Colon (tissue), 2 donors: ENCODE measurements at regions not wholly inside any gene's neighbourhood (a gene's known extent, or its start where the extent isn't known, plus 50 kb on each side); places are given as distances from the start of the nearest gene placed in this dataset.

ENCODE experiments used
- FAIRE-seq: peaks from 2 replicates; lab custom pipeline; 2012; peaks lifted over from hg19 to GRCh38; lab: Jason Lieb, UNC
- donor health status: control.
- donor health status: control.

GRCh38 chr5:126338635-126339034 lies 84.6 kb upstream of the GRAMD2B start:
- FAIRE-seq: no peak

DNA sequence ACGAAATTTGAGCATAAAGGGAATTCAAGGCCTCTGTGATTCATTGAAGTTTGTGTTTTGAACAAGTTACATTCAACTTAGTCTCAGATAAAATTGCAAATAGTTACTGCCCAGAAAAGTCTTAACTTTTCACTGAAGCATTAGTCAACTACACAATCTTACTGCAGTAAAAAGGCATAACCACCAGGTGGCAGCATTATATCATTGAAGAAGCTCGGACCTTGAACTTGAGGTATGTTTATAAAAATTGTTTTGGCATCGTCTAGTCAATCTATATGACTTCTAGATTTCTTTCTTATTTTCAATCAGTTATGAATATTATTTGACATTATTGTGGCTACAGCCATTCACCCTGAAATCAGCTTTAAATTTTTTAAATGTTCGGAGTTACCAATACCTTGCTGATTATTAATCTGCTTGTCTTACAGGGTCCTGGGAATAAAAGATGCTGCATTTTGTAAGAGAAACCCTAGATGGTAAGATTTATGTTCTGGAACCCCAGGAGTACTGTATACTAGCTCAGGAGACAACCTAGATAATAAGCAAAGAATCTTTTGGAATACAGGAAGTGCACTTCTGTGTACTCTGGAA lies 83.9 kb upstream of the GRAMD2B start:
- FAIRE-seq: peak; percentile 93

DNA sequence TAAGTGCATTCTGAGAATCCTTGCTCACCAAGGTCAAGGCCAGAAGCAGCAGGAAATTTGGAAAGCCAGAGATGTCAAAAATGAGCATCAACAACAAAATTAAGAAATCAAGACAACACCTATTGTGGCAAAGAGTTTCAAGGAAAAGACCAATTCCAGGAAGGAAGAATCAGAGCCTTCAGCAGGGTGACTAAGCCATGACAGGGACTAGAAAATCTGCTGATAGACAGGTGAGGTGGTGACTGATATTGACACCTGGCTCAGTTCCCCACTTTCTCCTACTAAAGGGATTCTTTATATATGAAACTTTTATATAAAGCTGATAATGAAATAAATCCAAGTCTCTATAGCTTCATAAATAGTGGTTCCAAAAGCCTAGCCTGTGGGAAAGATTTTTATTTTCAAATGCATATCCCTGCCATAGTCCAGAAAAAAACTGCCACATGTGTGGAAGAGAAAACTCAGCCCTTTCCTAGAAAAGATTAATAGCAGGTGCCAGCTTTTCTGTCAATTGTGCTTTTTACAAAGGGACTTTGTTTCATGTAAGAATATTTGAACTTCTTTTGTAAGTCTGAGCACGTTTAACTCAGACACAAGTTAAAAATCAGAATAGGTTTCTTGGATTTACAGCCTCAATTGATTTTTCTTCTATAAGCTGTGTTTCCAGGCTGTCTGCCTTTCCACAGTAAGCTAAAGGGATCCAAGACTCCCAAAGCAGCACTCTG lies 81.1 kb upstream of the GRAMD2B start:
- no peak for FAIRE-seq

GRCh38 chr5:126348855-126349635 lies 74.2 kb upstream of the GRAMD2B start:
- FAIRE-seq: no peak

GRCh38 chr5:126351153-126351552 lies 72.1 kb upstream of the GRAMD2B start:
- no peak for FAIRE-seq

- peak; percentile 93 for FAIRE-seq
Observed at GRCh38 chr5:126354012-126354857, 69.0 kb upstream of the GRAMD2B start.

DNA sequence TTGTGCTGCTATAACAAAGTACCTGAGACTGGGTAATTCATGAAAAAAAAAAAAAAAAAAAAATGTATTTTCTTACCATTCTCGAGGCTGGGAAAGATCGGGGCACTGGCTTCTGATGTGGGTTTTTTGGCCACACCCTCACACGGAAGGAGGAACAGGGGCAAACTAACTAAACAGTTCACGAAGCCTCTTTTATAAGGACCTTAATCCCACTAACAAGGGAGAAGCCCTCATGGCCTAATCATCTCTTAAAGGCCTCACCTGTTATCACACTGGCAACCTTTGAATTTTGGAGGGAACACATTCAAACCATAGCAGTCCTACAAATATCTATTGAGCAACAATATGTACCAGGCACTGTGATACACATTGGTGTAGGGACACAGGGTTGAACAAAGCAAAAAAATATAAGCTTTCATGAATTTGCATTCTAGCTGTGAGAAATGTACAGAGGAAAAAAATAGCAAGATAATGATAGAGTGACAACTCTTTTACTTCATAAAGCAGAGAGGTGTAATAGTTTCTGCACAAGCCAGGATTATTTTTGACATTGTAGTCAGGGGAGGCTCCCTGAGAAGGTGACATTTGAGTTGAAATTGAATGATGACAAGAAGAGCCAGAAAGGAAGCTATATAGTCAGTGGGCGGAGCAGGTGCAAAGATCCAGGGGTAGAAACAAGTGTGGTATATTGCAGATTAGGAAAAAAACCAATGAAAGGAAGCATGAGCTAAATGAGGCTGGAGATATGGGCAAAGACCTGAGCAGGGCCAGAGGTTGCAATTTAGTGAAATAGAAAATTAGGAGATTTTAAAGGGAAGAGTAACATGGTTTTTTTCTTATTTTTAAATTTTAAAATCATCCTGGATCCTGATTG lies 68.1 kb upstream of the GRAMD2B start:
- no peak for FAIRE-seq

GRCh38 chr5:126355940-126356339 lies 67.3 kb upstream of the GRAMD2B start:
- FAIRE-seq: no peak

- FAIRE-seq: no peak
Observed at GRCh38 chr5:126357585-126358342, 65.4 kb upstream of the GRAMD2B start.

DNA sequence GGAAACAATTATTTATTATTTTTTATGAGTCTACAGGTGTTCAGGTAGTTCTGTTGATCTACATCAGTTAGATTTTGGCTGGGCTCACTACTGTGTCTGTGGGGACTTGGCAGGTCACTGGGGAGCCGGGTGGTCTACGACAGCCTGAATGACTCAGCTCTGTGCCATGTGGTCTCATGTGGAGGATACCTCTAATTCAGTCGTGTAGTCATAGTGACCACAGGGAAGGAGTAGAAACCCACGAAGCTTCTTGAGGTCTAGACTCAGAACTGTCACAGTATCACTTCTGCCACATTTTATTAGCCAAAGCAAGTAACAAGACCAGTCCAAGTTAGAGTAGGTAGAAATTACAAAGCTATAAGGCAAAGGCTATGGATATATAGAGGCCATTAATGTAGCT lies 64.7 kb upstream of the GRAMD2B start:
- FAIRE-seq: no peak

- FAIRE-seq: no peak
Observed at GRCh38 chr5:126359884-126360283, 63.3 kb upstream of the GRAMD2B start.

DNA sequence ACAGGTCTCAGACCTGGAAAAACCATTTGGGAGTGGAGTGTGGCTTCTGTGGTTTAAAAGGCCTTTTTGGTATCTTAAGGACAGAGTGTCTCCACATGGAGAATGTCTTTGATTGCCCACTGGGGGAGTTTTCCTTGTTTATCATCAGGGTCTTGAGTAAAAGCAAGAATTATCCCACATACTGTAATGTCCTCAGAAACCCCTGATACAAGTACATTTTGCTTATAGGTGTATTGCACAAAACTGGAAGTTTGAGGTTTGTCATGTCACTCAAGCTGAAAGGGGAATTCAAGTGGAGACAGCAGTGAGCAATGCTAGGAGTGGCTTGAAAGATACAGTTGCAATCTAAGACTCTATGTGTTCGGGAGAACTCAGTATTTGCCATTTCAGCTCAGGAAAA lies 62.7 kb upstream of the GRAMD2B start:
- FAIRE-seq: no peak

DNA sequence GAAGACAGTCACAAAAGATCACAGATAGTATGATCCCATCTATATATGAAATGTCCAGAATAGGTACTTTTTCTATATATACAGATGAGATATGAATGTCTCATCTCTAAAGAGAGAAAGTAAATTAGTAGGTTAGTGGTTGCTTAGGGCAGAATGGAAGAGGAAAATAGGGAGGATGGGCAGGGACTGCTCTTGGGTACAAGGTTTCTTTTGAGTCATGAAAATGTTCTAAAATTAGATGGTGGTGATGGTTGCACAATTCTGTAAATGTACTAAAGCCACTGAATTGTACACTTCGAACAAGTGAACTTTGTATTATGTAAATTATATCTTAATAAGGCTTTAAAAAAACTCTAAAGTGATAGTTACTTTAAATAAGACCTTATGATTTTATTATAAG lies 59.6 kb upstream of the GRAMD2B start:
- peak; percentile 76 for FAIRE-seq

DNA sequence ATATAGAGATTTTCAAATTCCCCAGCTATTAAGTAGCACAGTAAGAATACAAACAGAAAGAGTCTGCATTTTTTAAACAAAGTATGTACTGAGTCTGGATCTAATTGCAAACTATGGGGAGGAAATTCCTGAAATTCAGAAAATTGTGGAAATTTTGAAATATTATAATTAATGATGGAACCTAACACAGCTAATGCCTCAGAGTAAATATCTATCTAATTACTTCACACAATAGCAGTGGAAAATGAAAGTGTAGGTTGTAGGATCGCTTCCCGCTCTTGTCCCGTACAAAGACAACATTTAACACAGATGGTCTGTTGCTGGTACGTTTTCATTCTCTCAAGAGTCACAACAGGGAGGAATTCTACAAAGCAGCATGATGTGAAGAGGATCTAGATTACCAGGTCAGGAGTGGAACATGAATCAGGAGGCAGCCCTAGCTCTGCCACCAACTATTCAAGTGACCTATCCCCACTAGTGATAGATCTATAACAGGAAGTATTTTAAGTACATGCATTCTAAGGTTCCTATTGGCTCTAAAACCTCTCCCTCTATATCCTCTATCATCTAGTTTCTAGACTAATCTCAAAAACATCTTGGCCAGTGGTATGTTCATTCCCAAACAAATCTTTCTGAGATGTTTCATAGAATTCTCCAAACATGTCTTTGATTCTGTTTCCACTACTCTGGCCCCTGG lies 58.9 kb upstream of the GRAMD2B start:
- no peak for FAIRE-seq

GRCh38 chr5:126365446-126366198 lies 57.6 kb upstream of the GRAMD2B start:
- no peak for FAIRE-seq

- no peak for FAIRE-seq
Observed at GRCh38 chr5:126366199-126366560, 57.0 kb upstream of the GRAMD2B start.

DNA sequence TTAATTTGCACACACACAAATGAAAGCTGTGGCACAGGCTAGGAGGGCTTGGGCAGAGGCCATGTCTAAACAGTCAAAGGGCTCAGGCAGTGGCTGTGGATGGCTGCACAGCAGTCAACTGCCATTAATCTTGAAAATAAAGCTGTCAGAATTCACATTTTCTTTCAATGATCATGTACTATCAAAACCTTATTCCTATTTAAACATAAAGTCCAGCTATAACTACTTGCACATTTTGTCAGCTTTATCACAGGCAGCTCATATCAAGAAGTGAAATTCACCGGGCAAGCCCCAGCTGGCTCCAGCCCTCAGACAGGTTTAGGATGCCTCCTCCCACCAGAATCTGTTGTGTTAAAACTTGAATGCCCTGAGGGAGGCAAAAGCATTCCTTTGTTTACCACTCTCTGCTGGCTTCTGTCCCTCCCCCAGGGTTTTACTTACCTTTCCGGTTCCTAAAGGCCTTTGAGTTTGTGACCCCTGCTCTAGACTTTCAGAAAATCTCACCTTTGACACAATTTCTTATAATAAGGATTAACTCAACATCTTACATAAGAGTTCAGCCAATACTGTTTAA lies 54.9 kb upstream of the GRAMD2B start:
- FAIRE-seq: no peak

- FAIRE-seq: no peak
Observed at GRCh38 chr5:126369083-126369482, 54.1 kb upstream of the GRAMD2B start.
